CD1c-positive myeloid dendritic cell (primary cell): ENCODE measurements at regions not wholly inside any gene's neighbourhood (a gene's known extent, or its start where the extent isn't known, plus 50 kb on each side); places are given as distances from the start of the nearest gene placed in this dataset.

ENCODE experiments used
- DNase-seq: peaks from one replicate; pipeline ENCODE4 v3.0.0-alpha.2; 2016; ENCODE audit errors: extremely low spot score

DNA sequence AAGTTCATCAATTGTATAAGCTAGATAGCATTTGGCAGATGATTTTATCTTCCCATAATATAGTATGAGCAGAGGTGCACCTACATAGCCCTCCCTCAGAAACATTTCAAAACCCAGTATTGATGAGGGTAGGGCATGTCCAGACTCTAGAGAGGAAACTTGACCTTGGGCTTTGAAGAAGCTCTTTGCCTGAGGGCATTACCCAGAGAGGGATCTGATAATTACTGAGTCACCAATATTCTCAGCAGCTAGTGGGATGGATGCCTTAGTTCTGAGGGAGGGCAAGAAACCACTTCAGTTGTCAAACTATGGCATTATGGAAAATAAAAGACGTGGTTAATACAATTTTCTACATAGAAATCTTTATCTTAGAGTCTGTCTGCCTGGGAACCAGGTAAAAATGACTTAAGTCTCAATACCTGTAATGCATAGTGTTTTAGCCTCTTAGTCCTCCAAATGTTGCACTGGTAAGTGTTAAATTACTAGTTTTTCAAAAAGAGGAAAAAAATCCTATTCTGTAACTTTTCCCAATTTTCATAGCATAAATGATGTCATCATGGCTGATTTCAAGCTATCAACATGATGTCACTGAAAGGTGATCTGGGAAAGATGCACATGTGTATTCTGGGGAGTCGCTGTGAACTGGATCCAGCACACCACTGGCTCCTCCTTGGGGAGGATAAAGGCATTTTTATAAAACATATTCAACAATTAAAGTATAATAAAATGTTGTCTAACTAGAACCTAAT, 809.0 kb downstream of the KCTD16 start:
- no peak for DNase-seq

- DNase-seq, result no peak
Observed at GRCh38 chr5:144972317-144972716, 801.6 kb downstream of the KCTD16 start.

- DNase-seq, result no peak
Observed at GRCh38 chr5:144971108-144971850, 800.6 kb downstream of the KCTD16 start.

DNA sequence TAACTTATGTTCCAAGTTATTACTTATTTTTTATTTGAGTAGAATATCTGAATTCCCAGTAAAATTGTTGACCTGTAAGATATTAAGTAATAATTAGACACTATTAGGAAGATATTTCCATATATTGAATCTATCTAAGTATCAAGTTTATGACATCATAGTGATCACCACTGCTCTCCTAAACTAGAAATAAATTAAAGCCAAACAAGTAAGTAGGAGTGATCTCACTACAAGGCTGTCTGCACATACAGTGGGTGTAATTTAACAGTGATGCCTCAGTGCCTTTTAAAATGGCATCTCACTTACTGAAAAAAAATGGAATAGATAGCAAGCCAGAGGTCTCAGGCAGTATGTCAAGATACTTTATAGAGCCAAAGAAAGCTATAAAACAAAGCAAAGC, 789.6 kb downstream of the KCTD16 start:
- DNase-seq, result no peak

- DNase-seq, result no peak
Observed at GRCh38 chr5:144958002-144958401, 787.3 kb downstream of the KCTD16 start.

- DNase-seq, result no peak
Observed at GRCh38 chr5:144950996-144951395, 780.3 kb downstream of the KCTD16 start.

DNA sequence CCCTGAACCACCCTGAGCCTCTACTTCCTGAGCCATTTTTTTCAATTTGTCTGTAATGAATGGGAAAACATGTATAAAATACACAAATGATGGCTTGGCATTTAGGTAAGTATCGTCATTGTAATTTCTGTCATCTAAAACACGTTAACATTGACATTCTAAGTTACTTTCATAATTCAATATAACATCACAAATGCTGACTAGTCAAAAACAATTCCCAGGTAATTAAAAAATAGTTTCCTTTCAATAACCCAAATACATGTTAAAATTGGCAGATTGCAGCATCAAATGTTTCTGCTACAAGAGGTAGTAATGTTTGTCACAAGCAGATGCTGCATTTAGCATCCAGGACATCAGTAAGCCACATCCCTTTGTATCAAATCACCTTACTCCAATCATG, 776.4 kb downstream of the KCTD16 start:
- DNase-seq, result no peak

DNA sequence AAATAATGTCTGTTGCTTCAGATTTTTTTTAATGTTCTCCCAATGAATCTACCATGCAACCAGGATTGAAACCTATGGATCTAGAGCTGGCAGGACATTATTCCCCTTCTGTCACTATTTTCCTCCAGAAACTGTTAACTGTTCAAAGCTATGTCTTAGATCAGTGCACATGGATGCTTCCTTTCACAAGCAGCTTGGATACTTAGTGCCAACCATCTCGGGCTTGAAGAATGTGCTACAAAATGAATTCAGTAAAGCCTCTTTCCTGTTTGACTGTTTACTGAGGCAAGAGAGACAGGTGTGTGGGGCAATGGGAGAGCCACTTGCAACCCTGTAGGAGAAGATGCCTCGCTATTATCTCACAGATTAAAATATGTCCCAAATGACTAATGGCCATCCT, 774.8 kb downstream of the KCTD16 start:
- no peak for DNase-seq

DNA sequence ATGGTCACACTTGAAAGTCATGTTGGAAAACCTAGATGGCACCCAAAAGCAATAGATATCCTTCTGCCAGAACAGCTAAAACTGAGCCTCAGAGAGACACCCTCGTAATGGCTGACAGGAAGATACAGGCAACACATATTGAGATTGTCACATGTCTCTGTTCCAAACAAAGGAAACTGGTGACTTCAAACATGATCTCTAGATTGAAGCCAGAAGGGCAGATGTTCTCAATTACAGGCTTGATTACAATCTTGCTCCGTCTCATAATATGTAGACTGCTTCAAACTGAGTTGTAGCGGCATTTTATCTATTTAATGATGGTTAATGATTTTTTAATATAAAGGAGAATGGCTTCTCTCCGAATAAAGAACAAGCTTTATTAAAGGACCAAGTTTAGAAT, 774.3 kb downstream of the KCTD16 start:
- no peak for DNase-seq

- no peak for DNase-seq
Observed at GRCh38 chr5:144941004-144941403, 770.3 kb downstream of the KCTD16 start.

- no peak for DNase-seq
Observed at GRCh38 chr5:144918371-144918770, 747.7 kb downstream of the KCTD16 start.

- no peak for DNase-seq
Observed at GRCh38 chr5:144915452-144915851, 744.8 kb downstream of the KCTD16 start.

DNA sequence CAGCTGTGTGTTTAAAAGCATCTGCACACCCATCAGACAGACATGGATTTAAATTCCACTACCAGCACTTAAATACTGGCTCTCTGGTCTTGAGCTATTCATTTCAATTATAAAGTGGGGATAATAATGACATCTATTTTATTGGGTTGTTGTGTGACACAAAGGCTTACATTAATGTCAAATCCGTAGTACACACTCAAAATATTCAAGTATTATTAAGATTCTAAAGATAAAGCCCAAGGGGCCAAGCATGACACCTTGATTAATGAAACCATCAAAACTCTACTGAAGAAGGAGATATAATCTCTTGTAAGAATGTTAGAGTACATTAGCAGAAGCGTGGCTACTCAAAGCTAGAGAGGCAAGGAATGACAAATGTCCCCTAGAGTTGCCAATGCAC, 743.0 kb downstream of the KCTD16 start:
- DNase-seq, result no peak

- DNase-seq, result no peak
Observed at GRCh38 chr5:144896473-144896872, 725.8 kb downstream of the KCTD16 start.

DNA sequence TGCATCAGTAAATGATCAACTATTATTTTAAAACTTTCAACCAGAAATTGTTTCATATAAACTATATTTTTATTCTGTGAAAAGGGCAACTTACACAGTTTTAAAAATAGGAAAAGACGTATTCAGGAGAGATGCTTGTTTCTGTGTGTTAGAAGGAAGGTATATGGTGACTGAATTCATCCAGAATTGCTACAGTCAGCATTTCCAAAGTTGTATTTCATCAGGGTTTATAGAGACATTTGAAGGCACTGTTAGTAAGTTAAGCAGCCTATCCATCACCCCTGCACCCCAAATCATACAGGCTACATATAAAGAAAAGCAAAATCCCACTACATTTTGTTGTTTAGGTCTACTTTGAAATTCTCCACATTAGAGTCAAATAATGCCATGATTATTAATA, 716.0 kb downstream of the KCTD16 start:
- DNase-seq, result no peak

- no peak for DNase-seq
Observed at GRCh38 chr5:144882739-144883283, 712.1 kb downstream of the KCTD16 start.

DNA sequence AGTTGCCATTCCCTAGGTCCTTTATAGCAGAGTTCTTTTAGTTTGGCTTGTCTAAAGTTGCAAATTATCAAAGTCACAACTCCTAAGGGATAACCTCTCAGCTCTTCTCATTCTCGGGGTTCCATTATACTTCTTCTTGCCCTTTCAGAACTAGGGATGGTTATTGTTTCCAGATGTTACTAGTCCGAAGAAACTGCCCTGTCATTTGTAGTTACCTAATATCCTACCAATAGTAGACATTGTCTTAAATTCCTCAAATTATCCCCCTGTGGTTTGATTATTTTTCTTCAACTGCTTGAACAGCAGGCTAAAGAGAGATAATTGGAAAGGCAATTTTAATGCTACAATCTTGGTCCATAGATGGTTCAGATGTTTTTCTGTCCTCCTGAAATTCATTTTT, 709.8 kb downstream of the KCTD16 start:
- DNase-seq, result no peak

DNA sequence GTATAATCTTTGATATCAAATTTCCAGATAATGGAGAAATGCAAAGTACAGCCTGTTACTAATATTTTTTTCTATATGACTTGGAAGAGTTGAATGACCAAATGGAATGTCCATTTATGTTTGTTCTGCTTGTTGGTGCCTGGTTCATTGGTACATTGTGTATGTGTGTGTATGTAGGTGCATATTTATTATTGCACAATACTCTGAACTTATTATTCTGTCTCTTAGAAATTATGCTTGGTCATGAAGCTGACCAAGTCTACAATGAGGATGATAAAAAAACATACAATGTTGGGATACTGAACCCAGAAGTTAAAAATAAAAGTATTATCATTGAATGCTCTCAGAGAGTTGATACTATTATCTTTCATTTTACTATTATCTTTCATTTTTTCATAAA, 706.3 kb downstream of the KCTD16 start:
- no peak for DNase-seq

DNA sequence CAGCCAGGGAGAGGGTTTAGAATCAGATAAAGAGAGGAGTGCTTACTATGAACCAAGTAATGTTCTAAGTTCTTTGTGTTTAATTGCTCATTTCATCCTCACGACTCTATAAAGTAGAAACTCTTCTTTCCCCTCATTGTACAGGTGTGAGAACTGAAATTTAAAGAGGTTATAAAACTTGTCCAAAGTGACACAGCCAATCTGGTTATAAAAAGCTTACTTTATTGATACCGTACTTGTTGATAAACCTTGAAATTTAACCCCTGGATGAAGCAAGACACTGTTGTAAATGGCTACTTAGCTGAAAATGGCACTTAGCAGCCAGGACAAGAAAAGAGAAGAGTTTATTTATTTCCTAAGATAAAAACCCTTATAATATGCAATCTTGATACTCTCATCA, 702.4 kb downstream of the KCTD16 start:
- DNase-seq, result no peak

DNA sequence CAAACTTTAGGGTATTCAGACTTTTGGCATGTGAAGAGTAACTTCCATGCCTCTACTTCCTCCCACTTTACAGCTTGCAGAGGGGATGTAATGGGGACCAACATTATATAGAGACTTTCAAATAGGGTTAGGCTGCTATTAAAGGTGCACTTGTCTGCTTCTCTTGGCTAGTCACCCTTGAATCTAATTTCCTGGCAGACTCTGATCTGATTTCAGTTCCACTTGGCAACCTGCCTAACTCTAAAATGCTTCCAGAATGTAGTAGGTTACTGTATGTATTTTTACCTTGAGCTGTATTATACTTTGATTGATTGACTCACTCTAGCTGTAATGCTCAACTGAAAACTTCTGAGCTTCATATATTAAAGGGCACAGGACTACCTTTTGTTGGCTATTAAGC, 693.4 kb downstream of the KCTD16 start:
- DNase-seq, result no peak

- no peak for DNase-seq
Observed at GRCh38 chr5:144857454-144857853, 686.8 kb downstream of the KCTD16 start.

- no peak for DNase-seq
Observed at GRCh38 chr5:144844086-144844485, 673.4 kb downstream of the KCTD16 start.

DNA sequence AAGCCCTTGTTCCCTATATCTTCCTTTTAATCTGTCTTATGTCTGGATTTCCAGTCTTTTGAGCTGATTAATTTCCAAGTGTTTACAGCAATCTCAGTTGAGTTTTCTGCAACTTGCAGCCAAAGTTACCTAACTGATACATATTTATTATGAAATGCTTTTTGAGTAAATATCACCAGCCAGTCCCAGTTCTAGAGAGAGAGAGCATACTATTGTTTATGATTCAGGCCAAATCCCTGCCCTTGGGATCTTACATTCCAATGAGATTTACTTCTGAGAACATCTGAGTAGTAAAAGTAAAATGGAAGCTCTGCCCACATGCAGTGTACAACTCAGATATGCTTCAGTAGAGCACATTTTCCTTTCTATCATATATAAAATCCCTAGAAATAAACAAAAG, 661.7 kb downstream of the KCTD16 start:
- no peak for DNase-seq
